ENCODE measurements at regions not wholly inside any gene's neighbourhood (a gene's known extent, or its start where the extent isn't known, plus 50 kb on each side); places are given as distances from the start of the nearest gene placed in this dataset.
A peak's percentile ranks its signal among the peaks of the same experiment; 100 is the strongest.
"Not testable (repeated sequence)": the region's sequence is repeated elsewhere in the genome, so short reads cannot be mapped to it uniquely, and the experiment has no call there.

DNA sequence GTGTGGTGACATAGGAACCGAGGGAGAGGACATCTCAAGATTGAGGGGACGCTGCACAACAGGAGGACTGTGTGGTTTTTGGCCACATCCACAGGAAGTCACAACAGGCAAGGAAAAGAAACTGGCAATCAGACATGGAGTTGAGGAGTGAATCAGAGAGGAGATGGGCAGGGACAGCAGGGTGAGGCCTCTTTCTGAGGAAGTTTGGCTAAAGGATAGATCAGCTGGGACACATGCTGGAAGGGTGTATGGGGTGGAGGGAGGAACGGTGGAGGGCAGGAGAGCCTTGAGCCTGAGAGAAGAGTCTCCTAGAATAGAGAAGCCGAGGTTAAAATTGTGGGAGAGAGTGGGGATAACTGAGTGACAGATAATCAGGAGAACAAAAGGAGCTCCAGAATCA, 75.1 kb upstream of the CIDEA start:
- DNase-seq (ENCODE audit: low read depth), result not testable (repeated sequence)

DNA sequence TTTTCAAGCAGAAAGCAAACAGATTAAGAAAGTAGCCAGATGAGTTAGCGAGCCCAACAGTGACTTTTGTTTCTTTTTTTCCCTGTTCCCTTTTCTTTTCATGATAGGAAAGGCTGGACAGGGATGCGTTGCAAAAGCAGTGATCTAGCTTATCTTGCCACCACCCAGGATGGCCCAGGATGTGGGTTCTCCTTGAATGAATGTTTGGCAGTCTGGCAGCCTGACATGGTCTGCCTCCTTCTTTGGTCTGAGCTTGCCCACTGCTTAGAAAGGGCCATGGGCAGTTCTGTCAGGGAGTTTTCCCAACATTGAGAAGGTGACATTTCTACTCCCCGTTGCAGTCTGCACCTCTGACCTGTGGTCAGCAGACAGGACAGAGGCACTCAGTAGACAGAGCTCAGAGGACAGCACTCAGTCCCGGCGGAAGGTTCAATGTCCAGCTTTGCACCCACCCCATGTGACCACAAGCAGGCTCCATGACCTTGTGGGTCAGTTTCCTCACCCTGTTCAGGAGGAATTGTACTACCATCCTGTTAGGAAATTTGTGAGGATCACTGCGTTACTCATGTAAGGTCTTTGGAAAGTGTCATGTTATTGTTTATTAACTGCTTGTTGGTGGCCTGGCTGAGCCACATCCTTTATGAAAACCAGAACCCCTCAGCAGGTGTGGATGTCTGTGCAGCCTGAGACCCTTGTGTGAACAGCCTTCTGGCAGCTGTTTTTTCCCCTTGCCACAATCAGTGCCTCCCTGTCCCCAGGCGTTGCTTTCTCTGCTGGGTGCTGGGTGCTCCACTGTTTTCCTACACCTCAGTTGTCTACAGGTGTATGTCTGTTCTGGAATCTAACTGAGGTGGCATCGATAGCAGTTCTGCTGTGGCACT, 74.2 kb upstream of the CIDEA start:
- DNase-seq (ENCODE audit: low read depth), result not testable (repeated sequence)

DNA sequence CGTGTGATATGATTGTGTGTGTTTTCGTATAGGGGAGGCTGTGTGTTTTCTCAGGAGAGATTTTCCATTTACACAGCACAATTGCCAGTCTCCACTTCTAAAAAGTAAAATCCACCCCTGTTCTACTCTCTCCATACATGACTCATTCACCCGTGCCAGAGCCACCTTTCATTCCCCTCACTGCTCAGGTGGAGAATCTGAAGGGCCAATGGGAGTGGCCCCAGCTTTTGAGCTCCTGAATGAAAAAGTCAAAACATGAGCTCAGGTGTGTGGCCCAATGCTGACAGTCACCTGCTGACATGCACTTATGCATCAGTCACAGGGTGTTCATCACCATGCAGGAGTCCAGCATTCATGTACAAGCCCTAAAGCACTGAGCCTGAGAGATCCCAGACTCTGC, 55.4 kb upstream of the CIDEA start:
- not testable (repeated sequence) for DNase-seq (ENCODE audit: low read depth)

DNA sequence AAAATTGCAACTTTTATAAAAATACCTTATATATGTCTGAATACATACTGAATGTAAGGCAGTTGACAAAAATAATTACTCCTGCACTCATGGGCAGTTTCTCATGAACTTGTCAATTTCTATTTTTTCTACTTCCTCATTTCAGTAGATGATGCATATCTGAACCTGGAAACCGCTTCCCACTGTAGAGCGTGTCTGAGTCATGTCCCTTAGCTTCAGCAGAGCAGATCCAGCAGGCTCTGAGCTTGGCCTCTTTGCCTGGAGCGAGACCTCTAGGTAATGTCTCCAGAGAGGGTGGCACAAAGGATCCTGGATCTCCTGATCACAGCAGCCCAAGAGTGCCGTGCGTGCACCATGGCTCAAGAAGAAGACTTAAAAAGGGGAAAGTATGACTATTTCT, 54.0 kb upstream of the CIDEA start:
- DNase-seq (ENCODE audit: low read depth), result peak; percentile 9

Measured in renal cortical epithelial cell (primary cell).